Retinal pigment epithelial cell (primary cell): ENCODE measurements at regions not wholly inside any gene's neighbourhood (a gene's known extent, or its start where the extent isn't known, plus 50 kb on each side); places are given as distances from the start of the nearest gene placed in this dataset.

Experiments
- DNase-seq: peaks from one replicate; pipeline ENCODE4 v3.0.0-alpha.2; 2010; ENCODE audit warnings: low read depth
- H3K4me3 ChIP-seq: 2 replicates; pipeline ENCODE4 v1.5.1; 2011; ENCODE audit warnings: mild to moderate bottlenecking, low read length, control low read depth, moderate library complexity
- CTCF ChIP-seq: conservative IDR thresholded peaks from 2 replicates; pipeline ENCODE4 v1.5.1; 2011; ENCODE audit warnings: low read depth, low read length, control low read depth, inconsistent platforms

GRCh38 chr4:16989371-16989770, 90.9 kb upstream of the LDB2 start:
- no peak for DNase-seq
- TF ChIP-seq CTCF = no peak
- H3K4me3 ChIP-seq = no peak overlapping the region

DNA sequence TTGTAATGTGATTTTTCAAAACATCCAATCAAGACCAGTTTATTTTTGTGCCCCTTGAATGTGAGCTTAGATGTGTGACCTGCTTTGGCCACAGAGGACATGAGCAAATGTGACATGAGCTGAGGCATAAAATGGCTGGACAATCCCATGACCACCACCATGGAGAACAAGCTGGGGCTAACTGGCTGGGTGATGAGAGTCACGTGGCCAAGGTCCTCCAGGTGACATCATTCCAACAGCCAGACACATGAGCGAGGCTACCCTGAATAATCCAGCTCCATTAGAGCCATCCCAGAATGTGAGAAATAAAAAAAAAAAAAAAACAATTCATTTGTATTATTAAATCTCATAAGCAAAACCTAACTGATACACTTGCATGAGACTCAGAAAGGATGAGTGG, 90.4 kb upstream of the LDB2 start:
- H3K4me3 ChIP-seq = no peak overlapping the region
- TF ChIP-seq CTCF = no peak
- no peak for DNase-seq

GRCh38 chr4:16977081-16977480, 78.6 kb upstream of the LDB2 start:
- no peak for DNase-seq
- no peak overlapping the region for H3K4me3 ChIP-seq
- TF ChIP-seq CTCF = no peak

GRCh38 chr4:16969696-16970135, 71.3 kb upstream of the LDB2 start:
- TF ChIP-seq CTCF = no peak
- H3K4me3 ChIP-seq = no peak overlapping the region
- DNase-seq = no peak

DNA sequence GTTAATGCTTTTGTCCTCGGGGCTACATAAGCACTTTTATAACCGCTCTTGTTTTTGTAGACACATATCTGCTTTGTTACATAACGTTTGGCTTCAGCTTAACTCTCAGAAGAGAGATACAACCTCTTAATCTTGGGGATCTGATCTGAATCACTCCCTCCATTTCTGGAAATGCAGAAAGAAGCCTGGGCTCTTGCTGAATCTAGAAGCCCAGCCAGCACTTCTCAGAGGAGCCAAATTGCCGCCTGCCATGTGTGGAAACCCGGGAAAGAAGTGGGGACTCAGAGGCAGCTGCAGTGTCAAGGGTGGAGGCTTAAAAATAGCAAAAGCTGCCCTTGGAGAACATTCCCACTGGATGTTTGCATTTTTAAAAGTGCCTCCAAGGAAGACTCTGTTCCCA, 69.3 kb upstream of the LDB2 start:
- no peak for DNase-seq

GRCh38 chr4:16959305-16959704, 60.9 kb upstream of the LDB2 start:
- no peak for DNase-seq
- no peak overlapping the region for H3K4me3 ChIP-seq
- TF ChIP-seq CTCF = no peak

More for the DNA sequence above, 69.3 kb upstream of the LDB2 start:
- H3K4me3 ChIP-seq = no peak overlapping the region
- TF ChIP-seq CTCF = no peak

GRCh38 chr4:16952896-16953630, 54.6 kb upstream of the LDB2 start:
- H3K4me3 ChIP-seq = no peak overlapping the region
- no peak for TF ChIP-seq CTCF
- DNase-seq = no peak
